8988T (cell line): ENCODE measurements at regions not wholly inside any gene's neighbourhood (a gene's known extent, or its start where the extent isn't known, plus 50 kb on each side); places are given as distances from the start of the nearest gene placed in this dataset.

Experiments
- DNase-seq: peaks from one replicate; pipeline ENCODE4 v3.0.0; 2011

- DNase-seq, result no peak
These were observed 56.7 kb upstream of the NTPCR start for GRCh38 chr1:232893481-232894313.

GRCh38 chr1:232894436-232894835 lies 56.0 kb upstream of the NTPCR start:
- DNase-seq, result no peak

GRCh38 chr1:232897949-232898465 lies 52.4 kb upstream of the NTPCR start:
- DNase-seq, result no peak

GRCh38 chr1:232899268-232899667 lies 51.1 kb upstream of the NTPCR start:
- DNase-seq, result no peak

GRCh38 chr1:232899839-232900238 lies 50.6 kb upstream of the NTPCR start:
- DNase-seq, result no peak
